ENCODE measurements at regions not wholly inside any gene's neighbourhood (a gene's known extent, or its start where the extent isn't known, plus 50 kb on each side); places are given as distances from the start of the nearest gene placed in this dataset.

GRCh38 chr10:113368666-113369364 lies 184.0 kb upstream of the HABP2 start:
- DNase-seq: no peak
- Histone ChIP-seq H3K4me1 (no peaks in the 10 kb centered on the region), H3K36me3 (no peaks in the 10 kb centered on the region), H3K4me3 (no peak overlapping the region), H3K27ac (replicated peaks) (no peak overlapping the region), H3K9me3 (replicated peaks) (peaks cover 10% of the 10 kb centered on the region), H3K27me3 (ENCODE audit: low read depth) (peaks cover 4% of the 10 kb centered on the region)
- no peak for TF ChIP-seq CTCF (IDR thresholded peaks at IDR 0.05; ENCODE audit: borderline replicate concordance)
- intact Hi-C loops (cut with micrococcal nuclease): no loop called here

GRCh38 chr10:113369365-113369694 lies 183.5 kb upstream of the HABP2 start:
- H3K4me1 ChIP-seq: no peaks in the 10 kb centered on the region
- no peak overlapping the region for H3K27ac ChIP-seq (replicated peaks)
- no peaks in the 10 kb centered on the region for H3K36me3 ChIP-seq
- intact Hi-C loops (cut with micrococcal nuclease): no loop called here
- peaks cover 4% of the 10 kb centered on the region for H3K27me3 ChIP-seq (ENCODE audit: low read depth)
- DNase-seq: no peak
- peaks cover 10% of the 10 kb centered on the region for H3K9me3 ChIP-seq (replicated peaks)
- no peak for TF ChIP-seq CTCF (IDR thresholded peaks at IDR 0.05; ENCODE audit: borderline replicate concordance)
- H3K4me3 ChIP-seq: no peak overlapping the region

- Histone ChIP-seq H3K36me3 (no peaks in the 10 kb centered on the region), H3K9me3 (replicated peaks) (no peaks in the 10 kb centered on the region), H3K4me1 (peaks cover under 1% of the 10 kb centered on the region), H3K4me3 (no peak overlapping the region), H3K27me3 (ENCODE audit: low read depth) (peaks cover 10% of the 10 kb centered on the region), H3K27ac (replicated peaks) (no peak overlapping the region)
- no peak for DNase-seq
- intact Hi-C loops (cut with micrococcal nuclease): no loop called here
- TF ChIP-seq CTCF (IDR thresholded peaks at IDR 0.05; ENCODE audit: borderline replicate concordance): no peak
Measured at GRCh38 chr10:113376428-113376827, 176.4 kb upstream of the HABP2 start.

- TF ChIP-seq CTCF (IDR thresholded peaks at IDR 0.05; ENCODE audit: borderline replicate concordance): no peak
Measured at GRCh38 chr10:113379091-113379490, 173.8 kb upstream of the HABP2 start.

GRCh38 chr10:113381416-113381815 lies 171.4 kb upstream of the HABP2 start:
- intact Hi-C loops (cut with micrococcal nuclease): loop anchor here (10.0 kb wide), 3 partner anchors 257 to 817 kb away; no protein-coding TSS in a partner anchor
- Histone ChIP-seq H3K9me3 (replicated peaks) (no peaks in the 10 kb centered on the region), H3K4me1 (peaks cover 20% of the 10 kb centered on the region), H3K27me3 (ENCODE audit: low read depth) (peaks cover 10% of the 10 kb centered on the region), H3K4me3 (peak overlapping the region; percentile 56), H3K36me3 (no peaks in the 10 kb centered on the region), H3K27ac (replicated peaks) (peak overlapping the region; percentile 82)
- no peak for TF ChIP-seq CTCF (IDR thresholded peaks at IDR 0.05; ENCODE audit: borderline replicate concordance)
- no peak for DNase-seq

More at GRCh38 chr10:113379091-113379490, 173.8 kb upstream of the HABP2 start:
- Histone ChIP-seq H3K36me3 (no peaks in the 10 kb centered on the region), H3K4me1 (peaks cover 10% of the 10 kb centered on the region), H3K4me3 (no peak overlapping the region), H3K27ac (replicated peaks) (no peak overlapping the region), H3K9me3 (replicated peaks) (no peaks in the 10 kb centered on the region), H3K27me3 (ENCODE audit: low read depth) (peaks cover 10% of the 10 kb centered on the region)
- intact Hi-C loops (cut with micrococcal nuclease): no loop called here
- DNase-seq: no peak

All from left ventricle myocardium inferior (tissue), 1 donor.